ENCODE measurements at regions not wholly inside any gene's neighbourhood (a gene's known extent, or its start where the extent isn't known, plus 50 kb on each side); places are given as distances from the start of the nearest gene placed in this dataset.

- TF ChIP-seq GTF2F1 (IDR thresholded peaks at IDR 0.05; ENCODE audit: low read depth, low read length): no peak
- no peak for TF ChIP-seq CTCF (IDR thresholded peaks at IDR 0.05 in 2 of 3, conservative IDR thresholded peaks at IDR 0.05 in 1 of 3; ENCODE audit: insufficient read depth in 2 of 3, low read depth in 1 of 3, low read length in 3 of 3)
- TF ChIP-seq FOSL1 (tag; conservative IDR thresholded peaks at IDR 0.05): no peak
- no peak for TF ChIP-seq NBN (IDR thresholded peaks at IDR 0.05; ENCODE audit: low read depth)
- no peak for TF ChIP-seq SOX6 (IDR thresholded peaks at IDR 0.05)
Observed at GRCh38 chr6:11656491-11656890, 118.9 kb downstream of the TMEM170B start.

Data from K562 (cell line).